ENCODE measurements at regions not wholly inside any gene's neighbourhood (a gene's known extent, or its start where the extent isn't known, plus 50 kb on each side); places are given as distances from the start of the nearest gene placed in this dataset.

- no peak for TF ChIP-seq ZNF302 (CRISPR knock-in tag; IDR thresholded peaks at IDR 0.05)
- TF ChIP-seq HDAC2 (IDR thresholded peaks at IDR 0.05) = no peak
- no peak for TF ChIP-seq CBX2 (IDR thresholded peaks at IDR 0.05; ENCODE audit: borderline replicate concordance, low read depth)
- TF ChIP-seq RAD21 (conservative IDR thresholded peaks at IDR 0.05 in 1 of 2, IDR thresholded peaks at IDR 0.05 in 1 of 2) = no peak
- no peak for TF ChIP-seq CBX8 (IDR thresholded peaks at IDR 0.05)
- TF ChIP-seq RNF2 (IDR thresholded peaks at IDR 0.05; ENCODE audit: borderline replicate concordance, low read depth) = no peak
- TF ChIP-seq KDM5A (IDR thresholded peaks at IDR 0.05) = no peak
- no peak for TF ChIP-seq MYC (IDR thresholded peaks at IDR 0.05; ENCODE audit: borderline replicate concordance, low read length)
- TF ChIP-seq USF2 (IDR thresholded peaks at IDR 0.05) = no peak
Observed at GRCh38 chr12:84191779-84192178, 720.8 kb downstream of the SLC6A15 start (continued).

DNA sequence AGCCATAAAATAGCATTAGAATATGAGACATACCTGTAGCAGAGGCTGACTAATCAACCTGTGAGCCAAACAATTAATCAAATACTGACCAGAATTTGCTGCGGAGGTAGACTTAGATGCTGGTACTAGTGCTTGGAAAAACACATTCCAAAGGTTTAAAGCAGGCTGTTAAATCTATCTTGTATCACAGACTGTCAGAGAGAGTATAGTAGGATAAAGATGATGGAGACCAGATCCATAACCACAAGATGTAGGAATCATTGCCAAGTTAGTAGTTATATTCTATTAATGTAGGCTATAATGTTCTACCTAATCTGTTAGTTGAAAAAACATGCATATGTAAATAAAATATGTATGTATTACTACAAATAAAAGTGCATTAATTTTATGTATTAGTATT lies 726.2 kb downstream of the SLC6A15 start:
- POLR2A ChIA-PET = no interaction called here
- no peak for FAIRE-seq
- H3K9me3 ChIP-seq = no peaks in the 10 kb centered on the region
- WGBS (ENCODE audit: missing lambda C conversion rate) = 58% methylated on average over 1 of the region's 1 CpG
- H3K4me3 ChIP-seq = no peak overlapping the region
- H3K27ac ChIP-seq = no peak overlapping the region
- ATAC-seq = no peak
- H3K4me1 ChIP-seq = no peaks in the 10 kb centered on the region
- CTCF ChIA-PET = no interaction called here
- no peak overlapping the region for H3K4me2 ChIP-seq
- TF ChIP-seq USF2 (IDR thresholded peaks at IDR 0.05) (no peak), NR3C1 (IDR thresholded peaks at IDR 0.05) (no peak), ZFP36 (IDR thresholded peaks at IDR 0.05; ENCODE audit: borderline replicate concordance, partially characterized antibody) (no peak), KDM5A (IDR thresholded peaks at IDR 0.05) (no peak), KDM1A (IDR thresholded peaks at IDR 0.05; ENCODE audit: low read depth) (no peak), NFE2L2 (conservative IDR thresholded peaks at IDR 0.05; ENCODE audit: low read length) (no peak), HOXB13 (CRISPR knock-in tag; IDR thresholded peaks at IDR 0.05; ENCODE audit: low read depth) (no peak), SMC3 (IDR thresholded peaks at IDR 0.05) (no peak), HMGXB4 (CRISPR knock-in tag; IDR thresholded peaks at IDR 0.05; ENCODE audit: borderline replicate concordance) (no peak)
- TF ChIP-seq, protein P1, sequence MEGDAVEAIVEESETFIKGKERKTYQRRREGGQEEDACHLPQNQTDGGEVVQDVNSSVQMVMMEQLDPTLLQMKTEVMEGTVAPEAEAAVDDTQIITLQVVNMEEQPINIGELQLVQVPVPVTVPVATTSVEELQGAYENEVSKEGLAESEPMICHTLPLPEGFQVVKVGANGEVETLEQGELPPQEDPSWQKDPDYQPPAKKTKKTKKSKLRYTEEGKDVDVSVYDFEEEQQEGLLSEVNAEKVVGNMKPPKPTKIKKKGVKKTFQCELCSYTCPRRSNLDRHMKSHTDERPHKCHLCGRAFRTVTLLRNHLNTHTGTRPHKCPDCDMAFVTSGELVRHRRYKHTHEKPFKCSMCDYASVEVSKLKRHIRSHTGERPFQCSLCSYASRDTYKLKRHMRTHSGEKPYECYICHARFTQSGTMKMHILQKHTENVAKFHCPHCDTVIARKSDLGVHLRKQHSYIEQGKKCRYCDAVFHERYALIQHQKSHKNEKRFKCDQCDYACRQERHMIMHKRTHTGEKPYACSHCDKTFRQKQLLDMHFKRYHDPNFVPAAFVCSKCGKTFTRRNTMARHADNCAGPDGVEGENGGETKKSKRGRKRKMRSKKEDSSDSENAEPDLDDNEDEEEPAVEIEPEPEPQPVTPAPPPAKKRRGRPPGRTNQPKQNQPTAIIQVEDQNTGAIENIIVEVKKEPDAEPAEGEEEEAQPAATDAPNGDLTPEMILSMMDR (IDR thresholded peaks at IDR 0.05) = no peak
- DNase-seq (ENCODE audit: low read depth in 1 of 2, low spot score in 1 of 2) = no peak

DNA sequence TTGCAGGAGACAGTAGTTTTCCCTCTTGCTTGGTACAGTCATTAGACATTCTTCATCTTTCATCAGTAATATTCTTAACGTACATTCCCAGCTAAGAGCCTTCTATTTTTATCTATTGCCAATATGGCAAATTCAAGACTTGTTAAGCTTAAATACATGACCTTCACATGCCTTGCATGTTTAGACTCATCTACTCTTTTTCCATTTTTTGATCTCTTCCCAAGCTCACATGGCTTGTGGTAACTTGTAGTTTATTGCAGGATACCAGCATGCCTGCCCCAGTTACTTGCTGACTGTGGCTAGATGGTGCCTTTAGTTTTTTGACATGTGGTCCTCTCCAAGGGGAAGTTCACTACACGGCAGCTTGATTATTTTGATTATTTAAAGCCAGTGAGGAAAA lies 729.0 kb downstream of the SLC6A15 start:
- ChIA-PET POLR2A (no interaction called here), CTCF (no interaction called here)
- Histone ChIP-seq H3K4me2 (no peak overlapping the region), H3K9me3 (no peaks in the 10 kb centered on the region), H3K4me1 (no peaks in the 10 kb centered on the region), H3K27ac (no peak overlapping the region), H3K4me3 (no peak overlapping the region)
- WGBS (ENCODE audit: missing lambda C conversion rate) = 48% methylated on average over 2 of the region's 2 CpGs
- TF ChIP-seq CBX8 (IDR thresholded peaks at IDR 0.05) = no peak
- TF ChIP-seq KDM5A (IDR thresholded peaks at IDR 0.05) = no peak
- TF ChIP-seq HOXB13 (CRISPR knock-in tag; IDR thresholded peaks at IDR 0.05; ENCODE audit: low read depth) = no peak
- no peak for TF ChIP-seq EHF (CRISPR knock-in tag; IDR thresholded peaks at IDR 0.05)
- no peak for TF ChIP-seq NPAS2 (CRISPR knock-in tag; IDR thresholded peaks at IDR 0.05; ENCODE audit: borderline replicate concordance)
- DNase-seq (ENCODE audit: low read depth in 1 of 2, low spot score in 1 of 2) = no peak
- ATAC-seq = no peak
- FAIRE-seq = no peak

Measured in A549 (cell line).